Gastroesophageal sphincter (tissue), 3 donors: ENCODE measurements at regions not wholly inside any gene's neighbourhood (a gene's known extent, or its start where the extent isn't known, plus 50 kb on each side); places are given as distances from the start of the nearest gene placed in this dataset.

Experiments used
- EP300 ChIP-seq: sonication (generic); formaldehyde crosslinking; IDR thresholded peaks from one replicate; pipeline ENCODE4 v1.6.1; 2017; ENCODE audit warnings: antibody characterized with exemption, mild to moderate bottlenecking
- POLR2A ChIP-seq, 2 donors: fragments of 450-650 bp; IDR thresholded peaks; one replicate each; pipeline ENCODE4 v1.6.1; 2017; ENCODE audit warnings: antibody characterized with exemption in 2 of 2, mild to moderate bottlenecking in 2 of 2, moderate library complexity in 1 of 2
- TF ChIP-seq, protein P1 (sequence below), 4 experiments: fragments of 200-600 bp in 2 of 4; fragments of 450-650 bp in 2 of 4; sonication (generic) in 1 of 4; IDR thresholded peaks; one replicate each; pipeline ENCODE4 v1.5.1; 2017 to 2019; ENCODE audit warnings: antibody characterized with exemption in 4 of 4, mild to moderate bottlenecking in 2 of 4, moderate library complexity in 2 of 4

DNA sequence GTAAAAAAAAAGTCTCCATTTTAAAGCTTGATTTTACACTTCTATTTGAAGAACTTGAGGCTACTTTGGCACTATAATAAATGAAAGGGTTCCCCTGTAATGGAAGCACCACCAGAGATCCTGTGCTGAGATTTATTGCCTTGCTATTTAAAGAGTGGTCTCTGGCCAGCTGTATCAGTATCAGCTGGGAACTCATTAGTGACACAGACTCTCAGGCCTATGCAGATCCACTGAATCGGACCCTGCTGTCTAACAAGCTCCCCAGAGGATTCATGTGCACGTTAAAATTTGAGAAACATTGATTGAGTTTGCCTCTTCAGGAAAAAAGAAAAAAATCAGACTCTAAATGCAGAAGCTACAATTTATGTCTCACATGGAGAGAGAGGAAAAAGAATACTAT, 299.9 kb upstream of the BMP2 start:
- TF ChIP-seq, protein P1, sequence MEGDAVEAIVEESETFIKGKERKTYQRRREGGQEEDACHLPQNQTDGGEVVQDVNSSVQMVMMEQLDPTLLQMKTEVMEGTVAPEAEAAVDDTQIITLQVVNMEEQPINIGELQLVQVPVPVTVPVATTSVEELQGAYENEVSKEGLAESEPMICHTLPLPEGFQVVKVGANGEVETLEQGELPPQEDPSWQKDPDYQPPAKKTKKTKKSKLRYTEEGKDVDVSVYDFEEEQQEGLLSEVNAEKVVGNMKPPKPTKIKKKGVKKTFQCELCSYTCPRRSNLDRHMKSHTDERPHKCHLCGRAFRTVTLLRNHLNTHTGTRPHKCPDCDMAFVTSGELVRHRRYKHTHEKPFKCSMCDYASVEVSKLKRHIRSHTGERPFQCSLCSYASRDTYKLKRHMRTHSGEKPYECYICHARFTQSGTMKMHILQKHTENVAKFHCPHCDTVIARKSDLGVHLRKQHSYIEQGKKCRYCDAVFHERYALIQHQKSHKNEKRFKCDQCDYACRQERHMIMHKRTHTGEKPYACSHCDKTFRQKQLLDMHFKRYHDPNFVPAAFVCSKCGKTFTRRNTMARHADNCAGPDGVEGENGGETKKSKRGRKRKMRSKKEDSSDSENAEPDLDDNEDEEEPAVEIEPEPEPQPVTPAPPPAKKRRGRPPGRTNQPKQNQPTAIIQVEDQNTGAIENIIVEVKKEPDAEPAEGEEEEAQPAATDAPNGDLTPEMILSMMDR (IDR thresholded peaks at IDR 0.05) = no peak
- TF ChIP-seq POLR2A (IDR thresholded peaks at IDR 0.05) (no peak), EP300 (no peak)
